ENCODE measurements at regions not wholly inside any gene's neighbourhood (a gene's known extent, or its start where the extent isn't known, plus 50 kb on each side); places are given as distances from the start of the nearest gene placed in this dataset.

GRCh38 chr12:24048446-24048845 is 99.0 kb upstream of the SOX5 start:
- H4K8ac ChIP-seq (ENCODE audit: low read depth in 2 of 2, low read length in 2 of 2), result no peak overlapping the region
- no peak overlapping the region for H3K18ac ChIP-seq (ENCODE audit: low read depth, low read length)
- no peak overlapping the region for H3K4me2 ChIP-seq (ENCODE audit: low read depth, low read length)
- H4K20me1 ChIP-seq (ENCODE audit: insufficient read depth, low read length), result no peaks in the 10 kb centered on the region
- H3K27me3 ChIP-seq (ENCODE audit: control insufficient read depth, insufficient read depth, low read length), result no peaks in the 10 kb centered on the region
- H4K5ac ChIP-seq (ENCODE audit: low read depth, low read length), result no peak overlapping the region
- H3K56ac ChIP-seq (ENCODE audit: extremely low read depth, insufficient read depth, low read length), result no peak overlapping the region
- intact Hi-C loops (cut with micrococcal nuclease) (no loop called here), in situ Hi-C loops (cut with MboI; ENCODE audit: low sequenced_read_pairs) (no loop called here), dilution Hi-C loops (cut with HindIII; ENCODE audit: low sequenced_read_pairs, unreplicated experiment) (no loop called here)
- no peaks in the 10 kb centered on the region for H3K79me1 ChIP-seq (ENCODE audit: low read depth in 1 of 2, low read length in 2 of 2)
- no peak overlapping the region for H2AK9ac ChIP-seq (replicated peaks; ENCODE audit: low read depth, low read length, poor library complexity)
- no peak overlapping the region for H2BK120ac ChIP-seq (ENCODE audit: low read depth, low read length)
- no peak overlapping the region for H2AFZ ChIP-seq (replicated peaks; ENCODE audit: low read length, poor library complexity)
- no peak overlapping the region for H3K23ac ChIP-seq (ENCODE audit: low read depth, low read length)
- TF ChIP-seq NFE2L2 (IDR thresholded peaks at IDR 0.05; ENCODE audit: low read depth, low read length) (no peak), ELK1 (IDR thresholded peaks at IDR 0.05; ENCODE audit: borderline replicate concordance, low read depth, low read length) (no peak), FOS (IDR thresholded peaks at IDR 0.05; ENCODE audit: low read depth, low read length) (no peak), RAD21 (IDR thresholded peaks at IDR 0.05; ENCODE audit: low read length) (no peak), MXI1 (IDR thresholded peaks at IDR 0.05; ENCODE audit: borderline replicate concordance, low read depth, low read length) (no peak), USF2 (IDR thresholded peaks at IDR 0.05; ENCODE audit: low read depth, low read length) (no peak), RFX5 (IDR thresholded peaks at IDR 0.05; ENCODE audit: low read depth, low read length) (no peak), MAZ (IDR thresholded peaks at IDR 0.05; ENCODE audit: borderline replicate concordance, low read depth, low read length) (no peak), CEBPB (IDR thresholded peaks at IDR 0.05; ENCODE audit: low read depth, low read length) (no peak), CTCF (conservative IDR thresholded peaks at IDR 0.05; ENCODE audit: low read depth, low read length) (no peak), POLR2A (IDR thresholded peaks at IDR 0.05; ENCODE audit: low read depth, low read length) (no peak)
- peaks cover 2% of the 10 kb centered on the region; the same call in 1 of the 2 replicates for H3K4me1 ChIP-seq (ENCODE audit: control insufficient read depth, insufficient read depth, low read length)
- H3K9ac ChIP-seq (ENCODE audit: low read depth, low read length), result no peak overlapping the region
- H2BK15ac ChIP-seq (ENCODE audit: low read depth, low read length), result no peak overlapping the region
- no peak overlapping the region for H4K91ac ChIP-seq (ENCODE audit: insufficient read depth, low read depth, low read length)
- DNase-seq (no peak), ATAC-seq (ENCODE audit: low read depth) (no peak)
- no peaks in the 10 kb centered on the region for H3K36me3 ChIP-seq (ENCODE audit: control insufficient read depth, insufficient read depth, low read length)
- ChIA-PET CTCF (interaction anchor here (0.6 kb wide), 1 partner anchor 12 kb away, joined by 3 read pairs; no protein-coding TSS in a partner anchor), POLR2A (ENCODE audit: unreplicated experiment) (no interaction called here)
- H3K14ac ChIP-seq (replicated peaks; ENCODE audit: low read depth, low read length), result no peak overlapping the region
- no TSS peak for BruUV-seq (replicated peaks)
- H3K9me1 ChIP-seq (ENCODE audit: insufficient read depth, low read length), result no peaks in the 10 kb centered on the region
- no CpG with 5 or more reads among the region's 4 CpGs for WGBS, 2 experiments (ENCODE audit: extremely low coverage in 2 of 2, insufficient read length in 1 of 2)
- no peak overlapping the region for H3K4me3 ChIP-seq (ENCODE audit: insufficient read depth, low read depth, low read length)
- H2AK5ac ChIP-seq (ENCODE audit: low read depth, low read length), result no peak overlapping the region
- H2BK5ac ChIP-seq (ENCODE audit: low read depth, low read length, poor library complexity, severe bottlenecking), result no peak overlapping the region
- H3K9me3 ChIP-seq (ENCODE audit: control insufficient read depth, insufficient read depth, low read length), result peaks cover 2% of the 10 kb centered on the region; the same call in 1 of the 2 replicates
- H3K4ac ChIP-seq (ENCODE audit: low read depth, low read length), result no peak overlapping the region
- no peak overlapping the region for H2BK20ac ChIP-seq (ENCODE audit: low read depth, low read length)
- no peak overlapping the region for H3K27ac ChIP-seq (ENCODE audit: insufficient read depth, low read length)

All from IMR-90 (cell line).